ENCODE measurements at regions not wholly inside any gene's neighbourhood (a gene's known extent, or its start where the extent isn't known, plus 50 kb on each side); places are given as distances from the start of the nearest gene placed in this dataset.
"Not testable (repeated sequence)": the region's sequence is repeated elsewhere in the genome, so short reads cannot be mapped to it uniquely, and the experiment has no call there.

DNA sequence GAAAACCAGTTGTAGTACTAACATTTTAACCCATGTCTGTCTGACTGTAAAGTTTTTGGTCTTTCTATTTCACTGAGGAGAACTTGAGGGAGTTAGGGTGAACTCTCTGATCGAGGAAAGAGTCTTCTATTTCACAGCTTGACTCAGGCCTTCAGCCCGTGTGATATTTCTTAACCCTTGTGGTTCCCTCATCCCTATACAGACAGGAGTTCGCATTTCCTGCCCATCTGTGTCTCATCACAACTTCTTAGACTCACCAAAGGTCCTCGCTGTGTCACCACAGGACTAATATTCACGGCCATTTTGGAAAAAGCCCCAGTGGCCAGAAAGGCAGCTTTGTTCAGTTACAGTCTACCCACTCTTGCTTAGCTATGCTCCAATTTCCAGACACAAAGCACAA, 172.8 kb downstream of the FAM181B start:
- no peak overlapping the region for H3K27ac Mint-ChIP-seq
- no peaks in the 10 kb centered on the region for H3K9me3 Mint-ChIP-seq
- H3K4me1 Mint-ChIP-seq = no peaks in the 10 kb centered on the region
- peaks cover 7% of the 10 kb centered on the region for H3K27me3 Mint-ChIP-seq
- no peak overlapping the region for H3K4me3 Mint-ChIP-seq
- no peak for DNase-seq
- ATAC-seq = no peak

DNA sequence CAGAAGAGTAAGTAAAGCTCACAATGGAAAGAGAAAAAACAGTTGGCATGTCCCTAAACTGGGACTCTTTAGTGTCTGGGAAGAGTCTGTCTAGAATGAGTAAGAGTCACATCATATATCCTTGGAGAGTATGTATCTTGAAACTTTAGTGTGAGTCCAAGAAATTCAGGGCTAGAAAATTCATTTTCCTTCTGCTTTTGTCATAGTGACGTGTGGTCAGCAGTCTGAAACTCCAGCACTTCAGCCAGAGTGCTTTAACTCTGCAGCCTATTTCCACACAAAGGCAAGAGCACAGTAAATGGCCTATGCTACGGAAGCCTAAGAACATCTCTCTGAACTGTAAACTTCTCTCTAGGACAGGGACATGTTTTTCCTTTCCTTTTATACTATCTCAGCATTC, 174.1 kb downstream of the FAM181B start:
- no peak overlapping the region for H3K27ac Mint-ChIP-seq
- H3K4me3 Mint-ChIP-seq = no peak overlapping the region
- DNase-seq (no peak), ATAC-seq (no peak)
- H3K9me3 Mint-ChIP-seq = no peaks in the 10 kb centered on the region
- H3K27me3 Mint-ChIP-seq = peaks cover 7% of the 10 kb centered on the region
- no peaks in the 10 kb centered on the region for H3K4me1 Mint-ChIP-seq

DNA sequence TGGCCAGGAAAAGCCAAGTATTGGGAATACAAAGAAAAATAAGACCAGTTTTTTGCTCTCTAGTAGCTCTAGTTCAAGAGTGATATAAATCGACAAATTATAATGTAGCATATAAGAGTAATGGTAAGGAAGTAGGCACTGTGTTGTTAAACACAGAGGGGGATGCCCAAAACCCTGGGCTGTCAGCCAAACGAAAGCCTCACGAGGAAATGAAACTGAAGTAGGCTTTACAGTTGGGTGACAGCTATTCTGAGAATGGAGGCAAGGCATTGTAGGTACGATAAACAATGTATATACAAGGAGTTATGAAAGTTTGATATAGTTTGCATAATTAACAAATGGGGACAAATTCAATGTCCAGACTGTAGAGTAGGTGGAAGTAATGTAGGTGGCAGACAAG, 176.4 kb downstream of the FAM181B start:
- no peaks in the 10 kb centered on the region for H3K9me3 Mint-ChIP-seq
- peaks cover 7% of the 10 kb centered on the region for H3K27me3 Mint-ChIP-seq
- DNase-seq (no peak), ATAC-seq (peak; percentile 58)
- H3K4me1 Mint-ChIP-seq = no peaks in the 10 kb centered on the region
- no peak overlapping the region for H3K27ac Mint-ChIP-seq
- H3K4me3 Mint-ChIP-seq = no peak overlapping the region

DNA sequence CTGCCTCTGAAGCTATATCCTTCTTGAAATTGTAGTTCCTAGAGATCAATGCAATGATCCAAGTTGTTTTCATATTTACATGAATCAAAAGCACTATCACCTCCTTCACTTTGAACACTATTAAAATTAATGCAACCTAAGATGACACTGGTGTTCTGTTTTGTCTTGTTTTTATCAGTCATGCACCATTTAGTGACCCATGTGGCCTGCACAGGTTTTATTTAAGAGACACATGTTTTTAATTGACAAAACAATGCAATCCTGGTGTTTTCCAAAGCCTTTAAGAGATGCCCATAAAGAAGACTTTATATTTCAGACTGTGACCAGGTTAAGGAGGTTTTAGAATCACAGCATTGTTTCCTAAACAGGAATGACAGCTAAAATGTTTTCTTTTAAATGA, 177.5 kb downstream of the FAM181B start:
- H3K4me1 Mint-ChIP-seq = no peaks in the 10 kb centered on the region
- DNase-seq (no peak), ATAC-seq (no peak)
- peaks cover 7% of the 10 kb centered on the region for H3K27me3 Mint-ChIP-seq
- H3K9me3 Mint-ChIP-seq = no peaks in the 10 kb centered on the region
- H3K27ac Mint-ChIP-seq = no peak overlapping the region
- no peak overlapping the region for H3K4me3 Mint-ChIP-seq

DNA sequence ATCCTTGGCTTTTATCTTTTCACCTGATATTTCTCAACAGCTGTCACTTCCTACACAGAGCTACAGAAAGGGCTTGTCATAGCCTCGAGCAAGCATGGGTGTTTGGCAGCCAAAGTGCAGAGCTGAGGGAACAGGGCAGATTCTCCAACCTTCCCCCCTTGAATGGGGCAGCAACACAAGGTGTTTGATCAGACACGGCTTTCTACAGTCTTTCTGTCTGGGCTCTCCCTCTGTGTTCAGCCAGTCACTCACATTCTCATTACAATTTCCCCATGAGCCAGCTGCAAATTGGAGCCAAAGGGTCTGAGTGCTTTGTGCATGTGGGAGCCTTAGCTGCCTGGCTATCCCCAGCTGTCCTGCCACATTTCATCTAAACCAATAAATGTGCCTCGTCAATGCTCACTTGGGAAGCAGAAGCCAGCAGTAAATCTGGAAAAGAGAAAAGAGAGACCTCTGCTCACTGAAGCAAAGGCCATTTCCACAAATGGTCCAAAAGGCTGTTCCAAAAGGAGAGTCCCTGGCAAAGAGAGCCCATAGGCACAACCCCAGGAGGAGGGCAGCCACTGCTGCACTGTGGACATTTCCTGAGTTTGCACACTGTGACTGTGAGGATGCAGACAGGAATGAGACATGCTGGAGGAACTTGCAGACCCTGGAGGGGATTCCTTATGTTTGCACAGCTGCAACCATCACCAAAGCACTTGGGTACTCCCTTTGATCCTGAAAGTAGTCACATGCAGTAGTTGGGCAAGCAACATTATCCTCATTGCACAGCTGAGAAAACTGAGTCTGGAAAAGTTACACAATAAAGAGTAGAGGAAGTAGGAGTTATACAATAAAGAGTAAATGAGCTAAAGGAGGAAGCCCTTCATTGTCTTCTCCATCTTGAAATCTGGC, 186.8 kb downstream of the FAM181B start:
- Mint-ChIP-seq H3K4me3 (no peak overlapping the region), H3K27ac (peak overlapping the region in 1 of 2 donors; percentile 65), H3K27me3 (no peaks in the 10 kb centered on the region)

DNA sequence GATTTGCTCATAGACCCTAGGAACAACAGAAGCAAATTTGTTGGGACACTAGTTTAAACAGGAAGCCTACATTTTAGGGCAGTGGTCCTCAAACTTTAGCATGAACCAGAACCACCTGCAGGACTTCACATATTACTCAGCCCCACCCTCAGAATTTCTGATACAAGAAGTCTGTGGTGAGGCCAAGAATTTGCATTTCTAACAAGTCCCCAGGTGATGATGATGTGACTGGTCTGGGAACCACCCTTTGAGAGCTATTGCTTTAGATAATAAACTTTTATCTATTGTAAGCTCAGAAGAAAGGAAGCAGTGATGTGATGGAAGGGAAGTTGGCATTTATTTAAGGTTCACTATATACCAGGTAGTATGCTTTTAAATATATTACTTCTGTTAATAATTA, 194.0 kb downstream of the FAM181B start:
- Mint-ChIP-seq H3K27ac (no peak overlapping the region), H3K27me3 (no peaks in the 10 kb centered on the region)
- no peak for ATAC-seq

More for the DNA sequence above, 186.8 kb downstream of the FAM181B start:
- DNase-seq = no peak
- Mint-ChIP-seq H3K4me1 (no peaks in the 10 kb centered on the region), H3K9me3 (peaks cover 0 to 6% of the 10 kb centered on the region in 2 donors)
- ATAC-seq = no peak

DNA sequence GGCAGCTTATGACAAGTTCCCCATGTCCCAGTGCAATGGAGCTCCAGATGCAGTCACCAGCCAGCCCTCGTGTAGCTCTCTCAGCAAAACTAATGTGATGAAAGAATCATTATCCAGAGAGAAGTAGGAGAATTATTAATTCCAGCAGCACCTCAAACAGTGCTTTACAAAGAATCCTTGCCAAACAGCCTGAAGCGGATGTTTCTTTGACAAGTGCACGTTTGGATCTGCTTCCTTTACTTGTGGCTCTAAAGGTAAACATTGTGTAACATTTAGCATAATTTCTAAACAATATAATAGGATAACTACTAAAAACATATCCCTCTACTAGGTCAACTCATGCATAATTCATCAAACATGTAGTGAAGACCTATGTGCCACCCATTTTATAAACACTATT, 197.0 kb downstream of the FAM181B start:
- no peaks in the 10 kb centered on the region for H3K4me1 Mint-ChIP-seq
- no peak overlapping the region for H3K27ac Mint-ChIP-seq
- no peaks in the 10 kb centered on the region for H3K9me3 Mint-ChIP-seq
- no peaks in the 10 kb centered on the region for H3K27me3 Mint-ChIP-seq
- no peak overlapping the region for H3K4me3 Mint-ChIP-seq
- DNase-seq = no peak
- no peak for ATAC-seq

More for the DNA sequence above, 194.0 kb downstream of the FAM181B start:
- Mint-ChIP-seq H3K4me3 (no peak overlapping the region), H3K9me3 (no peaks in the 10 kb centered on the region), H3K4me1 (no peaks in the 10 kb centered on the region)
- no peak for DNase-seq

DNA sequence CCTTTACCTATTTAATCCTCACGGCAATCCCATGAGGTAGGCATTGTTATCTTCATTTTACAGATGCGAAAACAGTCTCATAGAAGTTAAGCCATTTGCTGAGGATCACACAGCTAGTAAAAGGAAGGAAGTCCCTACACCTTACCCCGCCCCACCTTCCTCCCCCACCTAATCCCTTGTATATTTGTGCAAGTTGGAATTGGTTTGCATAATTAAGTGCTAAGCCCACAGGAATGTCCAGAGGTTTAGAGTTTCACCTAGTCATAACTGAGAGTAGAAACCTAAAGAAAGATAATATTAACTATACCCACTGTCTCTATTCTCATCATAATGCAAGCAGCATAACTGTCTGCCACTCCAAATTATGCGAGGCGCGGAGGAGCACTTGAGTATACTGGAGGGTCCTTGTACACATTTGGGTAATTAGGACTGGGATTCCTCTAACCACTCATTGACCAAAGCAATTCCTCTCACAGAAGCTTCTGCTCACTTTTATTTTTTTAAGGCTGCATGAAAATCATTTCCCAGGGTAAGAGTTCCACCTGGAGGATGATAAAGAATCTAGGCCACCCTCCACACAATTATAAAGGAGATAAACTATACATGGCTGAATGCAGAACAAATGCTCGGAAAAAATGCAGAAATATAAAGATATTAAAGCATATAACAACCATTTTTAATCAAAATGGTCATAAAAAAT, 199.9 kb downstream of the FAM181B start:
- ATAC-seq = no peak
- no peaks in the 10 kb centered on the region for H3K27me3 Mint-ChIP-seq
- H3K27ac Mint-ChIP-seq = no peak overlapping the region
- no peak overlapping the region for H3K4me3 Mint-ChIP-seq
- H3K9me3 Mint-ChIP-seq = no peaks in the 10 kb centered on the region
- H3K4me1 Mint-ChIP-seq = no peaks in the 10 kb centered on the region
- no peak for DNase-seq

DNA sequence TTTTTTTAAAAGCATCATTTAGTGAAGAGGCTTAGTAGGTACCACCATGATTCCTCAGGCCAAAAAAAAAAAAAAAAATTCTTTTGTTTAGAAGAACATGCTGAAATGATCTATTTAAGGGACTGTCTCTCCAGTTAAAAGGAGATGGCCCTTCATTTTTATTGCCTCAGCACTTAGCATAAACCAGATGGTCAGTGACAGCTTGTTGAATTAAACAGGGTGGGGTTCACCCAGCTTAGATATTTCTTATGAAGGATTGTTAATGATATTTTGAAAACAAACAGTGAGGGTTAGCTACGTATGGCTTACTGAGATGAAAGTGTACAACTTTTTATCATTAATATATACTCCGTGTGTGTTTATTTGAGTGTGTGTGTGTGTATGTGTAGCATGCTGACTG, 203.7 kb downstream of the FAM181B start:
- H3K27me3 Mint-ChIP-seq = no peaks in the 10 kb centered on the region
- H3K4me3 Mint-ChIP-seq = no peak overlapping the region

DNA sequence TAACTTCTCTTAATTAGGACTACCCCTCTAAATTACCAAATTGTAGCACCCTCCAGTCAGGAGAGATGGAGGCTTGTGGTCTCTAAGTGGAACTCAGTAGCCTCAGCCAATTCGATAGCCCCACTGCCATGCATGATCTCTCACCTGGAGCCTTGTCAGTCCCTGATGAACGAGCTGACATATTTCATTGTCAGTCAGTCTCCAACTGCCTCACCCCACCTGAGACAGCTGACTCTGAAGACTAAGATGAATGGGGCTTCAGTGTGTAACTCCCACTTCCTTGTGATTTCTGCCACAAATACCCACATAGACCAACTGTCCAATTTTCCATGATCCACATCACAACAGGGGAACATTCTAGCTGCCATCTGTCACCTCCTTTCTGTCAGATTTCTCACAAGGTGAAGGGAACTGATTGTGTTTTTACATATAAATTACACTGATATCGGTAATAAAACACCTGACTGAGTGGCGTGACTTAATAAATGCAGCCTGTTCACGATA, 206.5 kb downstream of the FAM181B start:
- no peak overlapping the region for H3K27ac Mint-ChIP-seq
- H3K4me1 Mint-ChIP-seq = no peaks in the 10 kb centered on the region
- H3K4me3 Mint-ChIP-seq = no peak overlapping the region
- ATAC-seq = no peak
- no peaks in the 10 kb centered on the region for H3K27me3 Mint-ChIP-seq
- no peak for DNase-seq
- H3K9me3 Mint-ChIP-seq = no peaks in the 10 kb centered on the region

More for the DNA sequence above, 203.7 kb downstream of the FAM181B start:
- no peak for ATAC-seq
- DNase-seq = no peak
- H3K9me3 Mint-ChIP-seq = no peaks in the 10 kb centered on the region
- H3K27ac Mint-ChIP-seq = no peak overlapping the region
- H3K4me1 Mint-ChIP-seq = no peaks in the 10 kb centered on the region

DNA sequence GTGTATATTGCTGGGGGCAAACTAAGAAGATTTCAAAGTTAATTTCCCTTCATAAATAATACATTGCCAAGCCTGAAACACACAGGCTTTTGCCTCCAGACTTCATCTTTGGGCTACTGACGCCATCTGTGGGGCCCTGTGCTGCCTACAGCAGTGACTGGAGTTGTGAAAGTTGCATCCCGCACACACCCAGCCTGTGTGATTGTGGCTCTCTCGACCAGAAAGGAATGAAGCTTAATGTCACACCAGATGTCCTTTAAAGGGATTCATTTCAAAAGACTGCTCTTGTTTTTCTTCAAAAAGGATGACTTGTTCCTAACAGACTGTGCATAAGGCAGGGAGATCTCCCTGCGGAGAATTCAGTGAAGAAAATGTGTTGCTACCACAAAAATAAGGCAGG, 210.5 kb downstream of the FAM181B start:
- H3K27me3 Mint-ChIP-seq = no peaks in the 10 kb centered on the region
- no peaks in the 10 kb centered on the region for H3K4me1 Mint-ChIP-seq
- DNase-seq (no peak), ATAC-seq (no peak)
- H3K4me3 Mint-ChIP-seq = no peak overlapping the region
- peak overlapping the region in 1 of 2 donors; percentile 42 for H3K27ac Mint-ChIP-seq
- peaks cover 0 to 7% of the 10 kb centered on the region in 2 donors for H3K9me3 Mint-ChIP-seq

DNA sequence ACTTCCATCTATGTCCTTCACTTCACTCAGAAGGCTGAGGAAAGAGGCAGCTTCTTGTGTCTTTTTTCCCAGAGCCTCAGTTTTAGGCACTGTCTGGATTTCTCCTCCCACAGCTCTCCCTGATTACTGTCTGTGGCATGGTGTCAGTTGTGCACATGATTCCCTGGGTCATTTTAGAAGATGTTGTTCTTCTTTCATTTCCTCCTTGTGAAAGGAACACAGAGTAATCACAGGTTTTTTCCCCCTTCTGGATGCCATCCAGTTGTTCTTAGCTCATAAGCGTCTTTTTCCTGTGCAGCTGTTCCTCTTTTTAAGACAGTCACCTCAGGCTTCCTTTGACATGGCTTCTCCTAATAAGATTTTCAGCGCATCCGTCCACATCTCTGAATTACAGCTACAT, 212.2 kb downstream of the FAM181B start:
- no peaks in the 10 kb centered on the region for H3K27me3 Mint-ChIP-seq
- peaks cover 0 to 7% of the 10 kb centered on the region in 2 donors for H3K9me3 Mint-ChIP-seq
- DNase-seq (no peak), ATAC-seq (no peak)
- no peaks in the 10 kb centered on the region for H3K4me1 Mint-ChIP-seq
- no peak overlapping the region for H3K27ac Mint-ChIP-seq
- H3K4me3 Mint-ChIP-seq = no peak overlapping the region

DNA sequence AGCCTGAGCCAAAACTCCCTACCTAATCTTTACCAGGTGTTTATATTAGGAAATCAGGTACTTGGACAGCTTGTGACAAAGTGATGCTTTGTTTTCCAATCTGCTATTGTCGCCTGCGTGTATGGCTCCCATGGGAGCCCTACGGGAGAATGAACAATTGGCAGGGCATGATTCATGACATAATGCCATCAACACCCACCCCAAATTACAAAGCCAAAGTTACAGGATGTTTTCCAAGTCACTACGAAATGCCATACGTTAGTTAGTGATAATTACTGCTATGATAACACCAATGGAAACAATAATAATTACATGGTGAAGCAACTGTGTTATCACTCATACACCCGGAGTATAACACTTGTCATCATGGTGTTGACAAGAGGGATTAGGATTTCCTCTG, 226.4 kb downstream of the FAM181B start:
- no peaks in the 10 kb centered on the region for H3K27me3 Mint-ChIP-seq
- H3K4me3 Mint-ChIP-seq = no peak overlapping the region
- H3K9me3 Mint-ChIP-seq = no peaks in the 10 kb centered on the region
- ATAC-seq (no peak), DNase-seq (no peak)
- no peaks in the 10 kb centered on the region for H3K4me1 Mint-ChIP-seq
- no peak overlapping the region for H3K27ac Mint-ChIP-seq

DNA sequence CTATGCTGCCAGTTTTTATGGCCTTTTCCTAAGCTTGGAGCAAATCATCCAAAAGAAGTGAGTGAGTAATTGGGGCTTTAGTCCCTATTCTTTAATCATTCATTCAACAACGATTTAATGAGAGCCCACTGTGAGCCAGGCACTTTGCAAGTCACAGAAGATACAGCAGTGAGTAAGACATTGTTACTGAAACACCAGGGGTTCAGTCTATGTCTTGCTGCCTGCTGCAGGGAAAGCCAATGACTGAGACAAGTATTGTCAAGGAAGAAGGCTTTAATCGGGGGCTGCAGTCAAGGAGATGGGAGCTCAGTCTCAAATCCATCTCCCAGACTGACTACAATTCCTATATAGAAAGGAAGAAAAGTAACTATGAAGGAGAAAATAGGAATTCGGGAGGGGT, 228.3 kb downstream of the FAM181B start:
- Mint-ChIP-seq H3K9me3 (no peaks in the 10 kb centered on the region), H3K27ac (no peak overlapping the region)
- ATAC-seq = no peak

DNA sequence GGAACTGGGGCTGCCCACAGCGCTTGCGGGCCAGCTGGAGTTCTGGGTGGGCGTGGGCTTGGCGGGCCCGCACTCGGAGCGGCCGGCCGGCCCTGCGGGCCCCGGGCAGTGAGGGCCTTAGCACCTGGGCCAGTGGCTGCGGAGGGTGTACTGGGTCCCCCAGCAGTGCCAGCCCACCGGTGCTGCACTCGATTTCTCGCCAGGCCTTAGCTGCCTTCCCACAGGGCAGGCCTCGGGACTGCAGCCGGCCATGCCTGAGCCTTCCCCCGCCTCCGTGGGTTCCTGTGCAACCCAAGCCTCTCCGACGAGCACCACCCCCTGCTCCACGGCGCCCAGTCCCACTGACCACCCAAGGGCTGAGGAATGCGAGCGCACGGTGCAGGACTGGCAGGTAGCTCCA, 232.5 kb downstream of the FAM181B start:
- not testable (repeated sequence) for H3K27me3 Mint-ChIP-seq, H3K9me3 Mint-ChIP-seq, DNase-seq, H3K27ac Mint-ChIP-seq, H3K4me1 Mint-ChIP-seq, H3K4me3 Mint-ChIP-seq, ATAC-seq

More for the DNA sequence above, 228.3 kb downstream of the FAM181B start:
- no peak for DNase-seq
- H3K27me3 Mint-ChIP-seq = no peaks in the 10 kb centered on the region
- no peaks in the 10 kb centered on the region for H3K4me1 Mint-ChIP-seq
- H3K4me3 Mint-ChIP-seq = no peak overlapping the region

DNA sequence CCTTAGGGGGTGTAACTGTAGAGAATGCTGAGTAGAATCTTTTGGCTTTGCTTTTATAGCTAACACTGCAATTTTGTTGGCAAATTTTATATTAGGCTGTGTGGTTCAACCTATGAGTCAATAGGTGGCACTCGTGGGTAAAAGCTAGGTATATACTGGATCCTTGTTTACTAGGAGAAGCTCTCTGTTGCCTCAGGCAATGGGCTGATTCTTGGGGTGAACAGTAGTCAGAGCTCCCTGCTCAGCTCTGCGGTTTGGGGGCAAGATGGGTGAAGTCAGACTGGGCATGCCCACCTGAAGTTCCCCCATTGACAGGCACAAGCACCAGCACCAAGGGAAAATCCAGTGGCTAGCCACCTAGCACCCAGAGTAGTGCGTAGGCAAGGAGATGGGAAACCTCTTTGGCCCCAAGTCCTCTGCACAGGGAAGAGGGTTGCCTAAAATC, 238.7 kb downstream of the FAM181B start:
- H3K27me3 Mint-ChIP-seq = no peaks in the 10 kb centered on the region
- DNase-seq = no peak
- no peaks in the 10 kb centered on the region for H3K4me1 Mint-ChIP-seq
- H3K4me3 Mint-ChIP-seq = no peak overlapping the region
- no peak for ATAC-seq
- H3K27ac Mint-ChIP-seq = no peak overlapping the region
- H3K9me3 Mint-ChIP-seq = peaks cover 0 to 13% of the 10 kb centered on the region in 2 donors
